T-helper 17 cell (primary cell): ENCODE measurements at regions not wholly inside any gene's neighbourhood (a gene's known extent, or its start where the extent isn't known, plus 50 kb on each side); places are given as distances from the start of the nearest gene placed in this dataset.

Experiments
- ATAC-seq: fragments of 150-1000 bp; cut with Tn5 transposase; 2 replicates; pipeline ENCODE4 v1.10.0; 2021; ENCODE audit warnings: mild to moderate bottlenecking, moderate library complexity
- DNase-seq, 3 donors: peaks; one replicate each; pipeline versions ENCODE4 v3.0.0 to v3.0.0-alpha.2; 2020 to 2021
- H3K9me3 ChIP-seq: one replicate; pipeline ENCODE4 v1.7.0; 2013; ENCODE audit warnings: low read length, mild to moderate bottlenecking; ENCODE audit not compliant: control insufficient read depth, poor library complexity, severe bottlenecking
- H3K27ac Mint-ChIP-seq: one replicate; pipeline ENCODE4 v1.8.0; 2022; ENCODE audit warnings: mild to moderate bottlenecking, moderate library complexity, mixed read lengths
- H3K27me3 Mint-ChIP-seq: one replicate; pipeline ENCODE4 v1.8.0; 2022; ENCODE audit warnings: mixed read lengths
- H3K36me3 Mint-ChIP-seq: one replicate; pipeline ENCODE4 v1.8.0; 2022; ENCODE audit warnings: low read depth, mixed read lengths
- H3K4me1 Mint-ChIP-seq: one replicate; pipeline ENCODE4 v1.8.0; 2022; ENCODE audit warnings: mild to moderate bottlenecking, mixed read lengths
- H3K4me3 Mint-ChIP-seq: one replicate; pipeline ENCODE4 v1.8.0; 2022; ENCODE audit warnings: mild to moderate bottlenecking, moderate library complexity, mixed read lengths

DNA sequence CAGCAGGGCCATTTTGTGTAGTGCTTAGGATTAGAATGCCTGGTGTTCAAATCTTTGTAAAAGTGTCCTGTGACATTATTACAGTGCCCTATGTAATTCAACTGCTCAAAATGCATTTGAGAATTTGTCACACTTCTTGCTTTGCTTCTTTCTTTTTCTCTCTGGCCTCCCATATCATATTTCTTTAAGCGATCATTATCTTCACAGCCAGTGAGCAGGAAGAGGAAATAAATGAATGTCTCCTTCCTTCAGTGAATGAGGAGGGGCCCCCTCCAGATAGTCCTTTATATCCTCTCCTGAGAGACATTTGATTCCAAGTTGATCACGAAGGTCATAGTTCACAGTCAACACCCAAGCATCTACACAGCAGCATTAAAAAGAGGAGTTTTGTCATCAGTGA lies 425.1 kb upstream of the NPVF start:
- H3K4me3 Mint-ChIP-seq: no peak overlapping the region
- ATAC-seq: no peak
- peaks cover 5% of the 10 kb centered on the region for H3K4me1 Mint-ChIP-seq
- no peak for DNase-seq
- no peaks in the 10 kb centered on the region for H3K36me3 Mint-ChIP-seq
- H3K9me3 ChIP-seq: no peaks in the 10 kb centered on the region
- no peak overlapping the region for H3K27ac Mint-ChIP-seq
- H3K27me3 Mint-ChIP-seq: peaks cover 33% of the 10 kb centered on the region

DNA sequence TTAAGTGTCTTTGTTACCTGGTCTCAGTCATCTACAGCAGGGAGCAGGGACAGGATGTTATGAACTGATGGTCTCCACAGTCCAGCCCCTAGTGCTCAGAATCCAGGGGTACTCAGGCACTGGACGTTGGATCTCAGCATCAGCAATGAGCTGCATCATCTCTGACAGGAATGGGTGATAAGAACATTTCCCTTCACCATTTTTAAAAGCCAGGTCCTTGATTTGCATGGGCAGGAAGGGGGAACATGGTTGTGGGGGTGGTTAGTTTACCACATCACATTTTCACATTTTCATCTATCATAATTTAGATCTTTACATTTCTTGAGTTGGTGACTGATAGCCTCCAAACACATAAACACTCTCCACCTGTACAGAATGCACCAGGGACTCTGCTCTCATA lies 427.8 kb upstream of the NPVF start:
- ATAC-seq (no peak), DNase-seq (no peak)
- Mint-ChIP-seq H3K27ac (no peak overlapping the region), H3K4me1 (peaks cover 5% of the 10 kb centered on the region), H3K27me3 (peaks cover 20% of the 10 kb centered on the region), H3K36me3 (no peaks in the 10 kb centered on the region), H3K4me3 (no peak overlapping the region)
- no peaks in the 10 kb centered on the region for H3K9me3 ChIP-seq

DNA sequence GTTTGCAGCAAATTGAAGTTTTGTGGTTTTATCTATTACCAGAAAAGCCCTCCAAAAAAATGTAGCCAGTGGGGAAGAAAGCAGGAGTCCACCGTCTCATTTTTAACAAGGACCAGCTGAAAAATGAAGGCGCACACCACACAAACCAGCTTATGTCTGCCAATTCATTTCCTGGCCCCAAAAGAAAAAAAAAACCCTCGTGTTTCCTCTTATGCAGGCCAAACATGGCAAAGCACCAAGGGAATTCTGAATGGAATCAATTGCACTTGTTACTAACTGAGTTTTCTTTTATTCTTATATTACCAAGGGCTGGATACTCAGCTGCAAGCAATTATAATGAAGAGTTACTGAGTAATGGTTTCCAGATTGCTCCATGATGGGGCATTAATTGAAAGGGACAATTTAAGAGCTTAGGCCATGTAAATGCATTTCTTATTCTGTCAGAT lies 428.3 kb upstream of the NPVF start:
- H3K4me3 Mint-ChIP-seq: no peak overlapping the region
- H3K27me3 Mint-ChIP-seq: peaks cover 20% of the 10 kb centered on the region
- H3K9me3 ChIP-seq: no peaks in the 10 kb centered on the region
- no peak for DNase-seq
- H3K36me3 Mint-ChIP-seq: no peaks in the 10 kb centered on the region
- H3K4me1 Mint-ChIP-seq: peaks cover 5% of the 10 kb centered on the region
- no peak overlapping the region for H3K27ac Mint-ChIP-seq
- no peak for ATAC-seq

DNA sequence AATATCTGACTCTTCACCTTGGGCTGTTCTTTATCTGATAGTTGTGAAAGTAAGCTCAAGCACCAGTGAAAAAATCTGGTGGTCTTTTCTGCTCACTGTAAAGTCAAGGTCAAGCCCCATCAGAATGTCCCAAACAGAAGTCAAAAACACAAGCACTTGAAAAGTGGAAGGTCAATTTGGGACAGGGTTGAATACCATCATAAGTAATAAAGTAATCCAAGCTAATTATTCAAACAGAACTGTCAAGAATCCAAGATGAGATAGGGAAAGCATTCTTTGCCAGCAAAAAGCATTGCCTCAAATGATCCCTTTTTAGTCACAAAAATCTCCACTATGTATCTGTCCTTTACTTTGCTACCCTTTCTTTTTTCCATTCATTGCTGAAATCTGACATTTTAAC lies 430.1 kb upstream of the NPVF start:
- DNase-seq (no peak), ATAC-seq (no peak)
- peaks cover 22% of the 10 kb centered on the region for H3K27me3 Mint-ChIP-seq
- peaks cover 5% of the 10 kb centered on the region for H3K4me1 Mint-ChIP-seq
- H3K9me3 ChIP-seq: no peaks in the 10 kb centered on the region
- H3K36me3 Mint-ChIP-seq: no peaks in the 10 kb centered on the region
- no peak overlapping the region for H3K27ac Mint-ChIP-seq
- H3K4me3 Mint-ChIP-seq: no peak overlapping the region

GRCh38 chr7:25659841-25660240 lies 431.6 kb upstream of the NPVF start:
- no peaks in the 10 kb centered on the region for H3K9me3 ChIP-seq
- DNase-seq (no peak), ATAC-seq (no peak)
- Mint-ChIP-seq H3K4me3 (no peak overlapping the region), H3K27me3 (peaks cover 32% of the 10 kb centered on the region), H3K36me3 (no peaks in the 10 kb centered on the region), H3K4me1 (peaks cover 5% of the 10 kb centered on the region), H3K27ac (no peak overlapping the region)

- Mint-ChIP-seq H3K4me3 (no peak overlapping the region), H3K27ac (no peak overlapping the region), H3K27me3 (peaks cover 42% of the 10 kb centered on the region), H3K36me3 (no peaks in the 10 kb centered on the region), H3K4me1 (no peaks in the 10 kb centered on the region)
- DNase-seq (no peak), ATAC-seq (no peak)
- H3K9me3 ChIP-seq: no peaks in the 10 kb centered on the region
These were observed 434.8 kb upstream of the NPVF start for GRCh38 chr7:25662841-25663800.

DNA sequence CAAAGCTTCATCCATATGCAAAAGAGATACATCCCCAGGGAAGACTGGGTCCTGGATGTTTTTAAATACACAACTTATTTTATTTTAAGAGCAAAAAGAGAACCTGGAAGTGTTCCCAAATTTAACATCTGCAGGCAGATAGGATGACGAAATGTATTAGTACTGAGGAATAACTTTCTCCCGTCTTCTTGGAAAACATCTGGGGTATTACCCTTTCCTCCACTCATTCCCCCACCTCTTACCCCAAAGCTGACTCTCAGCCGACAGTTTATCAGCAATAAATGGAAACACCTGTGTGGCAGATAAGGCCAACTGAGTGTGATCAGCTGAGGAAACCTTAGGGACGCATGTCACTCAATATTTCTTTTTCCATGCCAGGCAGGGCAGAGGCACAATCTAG lies 435.6 kb upstream of the NPVF start:
- DNase-seq: no peak
- Mint-ChIP-seq H3K27me3 (peaks cover 49% of the 10 kb centered on the region), H3K4me1 (no peaks in the 10 kb centered on the region), H3K36me3 (no peaks in the 10 kb centered on the region), H3K4me3 (no peak overlapping the region), H3K27ac (no peak overlapping the region)
- no peak for ATAC-seq
- H3K9me3 ChIP-seq: no peaks in the 10 kb centered on the region

DNA sequence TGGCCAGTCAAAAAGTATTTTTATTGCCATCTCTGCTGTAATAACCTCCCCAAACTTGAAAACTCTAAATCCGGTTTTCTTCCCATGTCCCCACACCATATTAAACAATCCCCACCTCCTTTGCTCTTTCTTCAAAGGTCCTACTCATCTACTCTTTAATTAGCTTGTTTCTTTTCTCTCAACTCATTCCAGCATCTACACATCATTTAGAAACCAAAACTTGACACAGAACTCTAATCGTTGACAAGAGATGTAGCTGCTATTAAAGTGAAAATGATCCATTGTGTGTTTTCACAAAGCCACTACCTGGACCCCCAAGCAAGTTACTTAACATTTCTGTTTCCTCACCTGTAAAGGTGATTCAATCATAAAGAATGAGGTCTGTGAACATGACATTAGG lies 436.3 kb upstream of the NPVF start:
- no peak for DNase-seq
- H3K4me3 Mint-ChIP-seq: no peak overlapping the region
- no peaks in the 10 kb centered on the region for H3K4me1 Mint-ChIP-seq
- H3K36me3 Mint-ChIP-seq: no peaks in the 10 kb centered on the region
- ATAC-seq: no peak
- H3K9me3 ChIP-seq: no peaks in the 10 kb centered on the region
- H3K27ac Mint-ChIP-seq: no peak overlapping the region
- H3K27me3 Mint-ChIP-seq: peaks cover 56% of the 10 kb centered on the region

GRCh38 chr7:25665374-25665773 lies 437.1 kb upstream of the NPVF start:
- no peaks in the 10 kb centered on the region for H3K9me3 ChIP-seq

GRCh38 chr7:25665903-25666670 lies 437.8 kb upstream of the NPVF start:
- Mint-ChIP-seq H3K4me3 (no peak overlapping the region), H3K4me1 (no peaks in the 10 kb centered on the region), H3K36me3 (no peaks in the 10 kb centered on the region), H3K27me3 (peaks cover 66% of the 10 kb centered on the region), H3K27ac (no peak overlapping the region)
- no peaks in the 10 kb centered on the region for H3K9me3 ChIP-seq
- DNase-seq (no peak), ATAC-seq (no peak)

More at GRCh38 chr7:25665374-25665773, 437.1 kb upstream of the NPVF start:
- no peak for DNase-seq
- Mint-ChIP-seq H3K4me1 (no peaks in the 10 kb centered on the region), H3K27ac (no peak overlapping the region), H3K4me3 (no peak overlapping the region), H3K36me3 (no peaks in the 10 kb centered on the region), H3K27me3 (peaks cover 59% of the 10 kb centered on the region)
- ATAC-seq: no peak

- Mint-ChIP-seq H3K27me3 (peaks cover 70% of the 10 kb centered on the region), H3K4me3 (no peak overlapping the region), H3K27ac (no peak overlapping the region), H3K36me3 (no peaks in the 10 kb centered on the region), H3K4me1 (no peaks in the 10 kb centered on the region)
- DNase-seq: no peak
- ATAC-seq: no peak
- no peaks in the 10 kb centered on the region for H3K9me3 ChIP-seq
These were observed 438.4 kb upstream of the NPVF start for GRCh38 chr7:25666671-25667060.

DNA sequence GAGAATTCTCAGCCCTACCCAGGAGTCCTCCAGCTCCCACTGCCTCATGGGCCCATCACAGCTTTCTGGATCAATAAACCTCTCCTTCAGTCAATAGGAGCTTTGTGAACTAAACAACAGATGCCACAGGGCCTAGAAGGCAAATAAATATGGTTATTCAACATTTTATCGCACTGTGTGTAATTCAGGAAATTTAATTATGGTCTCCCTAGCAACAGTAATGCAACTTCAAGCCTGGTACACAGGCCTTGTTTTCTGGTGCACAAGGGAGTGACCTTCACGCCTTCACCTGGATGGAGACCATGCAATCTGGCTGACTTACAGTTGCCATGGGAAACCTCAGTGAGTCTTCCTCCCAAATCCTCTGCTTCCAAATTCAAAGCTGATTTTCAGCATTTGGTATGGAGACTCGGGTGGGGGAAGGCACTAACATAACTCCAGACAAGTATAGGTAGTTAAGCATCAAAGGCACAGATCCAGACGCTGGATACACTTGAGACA lies 441.0 kb upstream of the NPVF start:
- H3K27ac Mint-ChIP-seq: no peak overlapping the region
- no peak for ATAC-seq

More for the DNA sequence above, 441.0 kb upstream of the NPVF start:
- H3K4me1 Mint-ChIP-seq: no peaks in the 10 kb centered on the region
- no peak for DNase-seq
- H3K36me3 Mint-ChIP-seq: no peaks in the 10 kb centered on the region
- peaks cover 54% of the 10 kb centered on the region for H3K27me3 Mint-ChIP-seq
- no peak overlapping the region for H3K4me3 Mint-ChIP-seq
- no peaks in the 10 kb centered on the region for H3K9me3 ChIP-seq
